H1 (cell line): ENCODE measurements at regions not wholly inside any gene's neighbourhood (a gene's known extent, or its start where the extent isn't known, plus 50 kb on each side); places are given as distances from the start of the nearest gene placed in this dataset.

Source experiments
- ATF2 ChIP-seq: IDR thresholded peaks from 2 replicates; pipeline ENCODE4 v1.6.1; 2012; ENCODE audit warnings: low read length, inconsistent platforms
- CHD2 ChIP-seq: IDR thresholded peaks from 2 replicates; pipeline ENCODE4 v1.6.1; 2012; ENCODE audit warnings: low read length, improper control_type of control experiment
- CTCF ChIP-seq, 3 experiments: IDR thresholded peaks; 1 replicate in 2 of 3; 2 replicates in 1 of 3; pipeline versions ENCODE4 v1.5.1 to v1.6.1; 2011; ENCODE audit warnings: low read length in 3 of 3, mild to moderate bottlenecking in 3 of 3, inconsistent platforms in 2 of 3, low read depth in 1 of 3, moderate library complexity in 1 of 3; ENCODE audit not compliant: insufficient read depth in 1 of 3; ENCODE audit errors: control extremely low read depth in 1 of 3
- MAX ChIP-seq: IDR thresholded peaks from 2 replicates; pipeline ENCODE4 v1.6.1; 2012; ENCODE audit warnings: inconsistent platforms
- POLR2A ChIP-seq, 2 experiments: IDR thresholded peaks; 1 replicate in 1 of 2; 2 replicates in 1 of 2; pipeline ENCODE4 v1.6.1; 2011; ENCODE audit warnings: low read depth in 2 of 2, low read length in 2 of 2, mild to moderate bottlenecking in 2 of 2; ENCODE audit errors: control extremely low read depth in 1 of 2
- SIN3A ChIP-seq, 2 experiments: IDR thresholded peaks in 1 of 2; conservative IDR thresholded peaks in 1 of 2; 2 replicates each; pipeline ENCODE4 v1.6.1; 2011 to 2012; ENCODE audit warnings: low read length in 2 of 2, improper control_type of control experiment in 1 of 2, low read depth in 1 of 2, mild to moderate bottlenecking in 1 of 2
- USF2 ChIP-seq: IDR thresholded peaks from 2 replicates; pipeline ENCODE4 v1.6.1; 2011; ENCODE audit warnings: low read length, improper control_type of control experiment

GRCh38 chr2:88815697-88816096, 124.2 kb downstream of the RPIA start:
- no peak for TF ChIP-seq SIN3A (conservative IDR thresholded peaks at IDR 0.05 in 1 of 2, IDR thresholded peaks at IDR 0.05 in 1 of 2; ENCODE audit: low read depth in 1 of 2, low read length in 2 of 2)
- no peak for TF ChIP-seq USF2
- no peak for TF ChIP-seq POLR2A (IDR thresholded peaks at IDR 0.05; ENCODE audit: control extremely low read depth in 1 of 2, low read depth in 2 of 2, low read length in 2 of 2)
- TF ChIP-seq CTCF (IDR thresholded peaks at IDR 0.05; ENCODE audit: control extremely low read depth in 1 of 3, insufficient read depth in 1 of 3, low read depth in 1 of 3, low read length in 3 of 3), result no peak
- TF ChIP-seq ATF2, result no peak
- no peak for TF ChIP-seq MAX
- TF ChIP-seq CHD2, result no peak
